LoVo (cell line): ENCODE measurements at regions not wholly inside any gene's neighbourhood (a gene's known extent, or its start where the extent isn't known, plus 50 kb on each side); places are given as distances from the start of the nearest gene placed in this dataset.

ENCODE experiments used
- DNase-seq: peaks from one replicate; pipeline ENCODE4 v3.0.0-alpha.2; 2016; ENCODE audit warnings: low spot score

GRCh38 chr2:180660881-180661685, 319.3 kb upstream of the UBE2E3 start:
- no peak for DNase-seq

GRCh38 chr2:180660207-180660606, 320.2 kb upstream of the UBE2E3 start:
- DNase-seq: no peak

- DNase-seq: no peak
These were observed 323.4 kb upstream of the UBE2E3 start for GRCh38 chr2:180657054-180657453.

GRCh38 chr2:180656455-180656847, 324.0 kb upstream of the UBE2E3 start:
- DNase-seq: peak; percentile 35

- DNase-seq: no peak
These were observed 324.5 kb upstream of the UBE2E3 start for GRCh38 chr2:180655842-180656454.

GRCh38 chr2:180655393-180655792, 325.0 kb upstream of the UBE2E3 start:
- no peak for DNase-seq

GRCh38 chr2:180653481-180653880, 326.9 kb upstream of the UBE2E3 start:
- no peak for DNase-seq

- DNase-seq: no peak
These were observed 327.6 kb upstream of the UBE2E3 start for GRCh38 chr2:180652794-180653193.

GRCh38 chr2:180651596-180651995, 328.8 kb upstream of the UBE2E3 start:
- DNase-seq: no peak

GRCh38 chr2:180647621-180648020, 332.8 kb upstream of the UBE2E3 start:
- DNase-seq: no peak

- no peak for DNase-seq
These were observed 333.2 kb upstream of the UBE2E3 start for GRCh38 chr2:180647221-180647620.

- DNase-seq: no peak
These were observed 333.6 kb upstream of the UBE2E3 start for GRCh38 chr2:180646756-180647155.

- DNase-seq: peak; percentile 49
These were observed 335.7 kb upstream of the UBE2E3 start for GRCh38 chr2:180644709-180645108.

- no peak for DNase-seq
These were observed 349.6 kb upstream of the UBE2E3 start for GRCh38 chr2:180630756-180631155.

- DNase-seq: no peak
These were observed 355.2 kb upstream of the UBE2E3 start for GRCh38 chr2:180625006-180625844.

- no peak for DNase-seq
These were observed 358.2 kb upstream of the UBE2E3 start for GRCh38 chr2:180621941-180622918.

GRCh38 chr2:180621366-180621765, 359.0 kb upstream of the UBE2E3 start:
- DNase-seq: no peak

- DNase-seq: no peak
These were observed 361.8 kb upstream of the UBE2E3 start for GRCh38 chr2:180618570-180618969.

GRCh38 chr2:180614776-180615175, 365.6 kb upstream of the UBE2E3 start:
- DNase-seq: no peak

- no peak for DNase-seq
These were observed 370.6 kb upstream of the UBE2E3 start for GRCh38 chr2:180609626-180610340.

- no peak for DNase-seq
These were observed 372.8 kb upstream of the UBE2E3 start for GRCh38 chr2:180607514-180608049.
